Prostate gland (tissue), 2 donors: ENCODE measurements at regions not wholly inside any gene's neighbourhood (a gene's known extent, or its start where the extent isn't known, plus 50 kb on each side); places are given as distances from the start of the nearest gene placed in this dataset.

ENCODE experiments used
- CTCF ChIP-seq, 4 experiments: fragments of 200-600 bp in 2 of 4; fragments of 450-650 bp in 2 of 4; sonication (generic) in 2 of 4; IDR thresholded peaks; 1 replicate in 3 of 4; 2 replicates in 1 of 4; pipeline ENCODE4 v1.5.1; 2016 to 2019; ENCODE audit warnings: antibody characterized with exemption in 4 of 4, mild to moderate bottlenecking in 2 of 4, moderate library complexity in 2 of 4
- POLR2AphosphoS5 ChIP-seq: sonication (generic); formaldehyde crosslinking; IDR thresholded peaks from one replicate; pipeline ENCODE4 v1.6.1; 2017; ENCODE audit warnings: antibody characterized with exemption

- no peak for TF ChIP-seq CTCF (IDR thresholded peaks at IDR 0.05)
- no peak for TF ChIP-seq POLR2AphosphoS5
Measured at GRCh38 chr4:52235552-52236201, 184.6 kb downstream of the SPATA18 start.
